AG04450 (cell line): ENCODE measurements at regions not wholly inside any gene's neighbourhood (a gene's known extent, or its start where the extent isn't known, plus 50 kb on each side); places are given as distances from the start of the nearest gene placed in this dataset.

Source experiments
- CTCF ChIA-PET: fragments of 300-600, 350-600 bp; formaldehyde crosslinking; extraction: SDS; loops from one replicate; lab custom pipeline; 2022; ENCODE audit warnings: antibody characterized with exemption, inconsistent platforms; lab: Charles Lee
- POLR2A ChIA-PET: fragments of 350-600 bp; formaldehyde crosslinking; extraction: SDS; loops from one replicate; lab custom pipeline; 2021; ENCODE audit warnings: antibody characterized with exemption, inconsistent platforms; lab: Yijun Ruan, JAX
- DNase-seq: peaks from one replicate; pipeline ENCODE4 v3.0.0-alpha.2; 2011; ENCODE audit warnings: low read depth, low spot score
- H3K27ac ChIP-seq: one replicate; pipeline ENCODE4 v1.5.1; 2012; ENCODE audit warnings: low read depth, low read length, control low read depth
- H3K27me3 ChIP-seq: one replicate; pipeline ENCODE4 v1.6.0; 2012; ENCODE audit warnings: low read length; ENCODE audit not compliant: control insufficient read depth, insufficient read depth
- H3K4me3 ChIP-seq: 2 replicates; pipeline ENCODE4 v1.5.1; 2011; ENCODE audit warnings: mild to moderate bottlenecking, low read depth, low read length, control low read depth
- H3K9me3 ChIP-seq: 2 replicates; pipeline ENCODE4 v1.5.1; 2012; ENCODE audit warnings: low read length; ENCODE audit not compliant: control insufficient read depth, insufficient read depth
- TF ChIP-seq, protein P1 (sequence below): IDR thresholded peaks from 2 replicates; pipeline ENCODE4 v1.5.1; 2011; ENCODE audit warnings: low read depth, low read length, control low read depth, inconsistent platforms

DNA sequence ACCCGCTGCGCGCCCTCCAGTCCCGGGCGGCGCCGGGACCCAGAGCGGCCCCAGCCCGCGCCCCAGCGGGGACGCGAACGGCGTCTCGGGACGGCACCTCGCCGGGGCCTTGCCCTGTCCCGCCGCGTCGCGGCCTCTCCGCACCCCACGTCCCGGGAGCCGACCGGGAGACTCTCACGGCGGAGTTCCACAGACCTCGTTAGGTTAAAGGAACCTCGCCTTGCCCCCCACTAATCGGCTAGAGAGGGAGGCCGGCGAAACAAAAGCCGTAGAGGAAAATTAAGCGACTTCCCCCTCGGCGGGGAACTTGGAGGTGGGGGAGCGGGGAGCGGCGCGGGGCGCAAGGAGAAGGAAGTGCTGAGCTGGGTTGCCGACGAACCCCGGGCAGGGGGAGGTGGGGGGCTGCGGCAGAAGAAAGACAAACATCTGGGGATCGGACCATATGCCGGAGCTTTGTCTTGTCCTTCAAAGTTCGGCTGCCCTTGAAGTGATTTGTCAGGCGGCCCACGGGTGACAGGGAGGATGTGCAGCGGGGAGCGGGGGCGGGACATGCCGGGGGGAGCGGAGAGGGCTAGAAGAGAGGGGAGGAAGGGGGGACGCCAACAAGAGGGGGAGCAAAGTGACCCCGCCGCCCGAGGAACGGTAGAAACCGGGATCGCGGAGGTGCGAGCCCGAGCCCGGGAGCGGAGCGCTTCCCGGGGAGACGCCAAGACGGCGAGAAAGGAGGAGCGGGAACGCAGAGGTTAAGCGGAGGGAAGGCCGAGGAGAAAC, 120.0 kb upstream of the RRP15 start:
- TF ChIP-seq, protein P1, sequence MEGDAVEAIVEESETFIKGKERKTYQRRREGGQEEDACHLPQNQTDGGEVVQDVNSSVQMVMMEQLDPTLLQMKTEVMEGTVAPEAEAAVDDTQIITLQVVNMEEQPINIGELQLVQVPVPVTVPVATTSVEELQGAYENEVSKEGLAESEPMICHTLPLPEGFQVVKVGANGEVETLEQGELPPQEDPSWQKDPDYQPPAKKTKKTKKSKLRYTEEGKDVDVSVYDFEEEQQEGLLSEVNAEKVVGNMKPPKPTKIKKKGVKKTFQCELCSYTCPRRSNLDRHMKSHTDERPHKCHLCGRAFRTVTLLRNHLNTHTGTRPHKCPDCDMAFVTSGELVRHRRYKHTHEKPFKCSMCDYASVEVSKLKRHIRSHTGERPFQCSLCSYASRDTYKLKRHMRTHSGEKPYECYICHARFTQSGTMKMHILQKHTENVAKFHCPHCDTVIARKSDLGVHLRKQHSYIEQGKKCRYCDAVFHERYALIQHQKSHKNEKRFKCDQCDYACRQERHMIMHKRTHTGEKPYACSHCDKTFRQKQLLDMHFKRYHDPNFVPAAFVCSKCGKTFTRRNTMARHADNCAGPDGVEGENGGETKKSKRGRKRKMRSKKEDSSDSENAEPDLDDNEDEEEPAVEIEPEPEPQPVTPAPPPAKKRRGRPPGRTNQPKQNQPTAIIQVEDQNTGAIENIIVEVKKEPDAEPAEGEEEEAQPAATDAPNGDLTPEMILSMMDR = no peak
- Histone ChIP-seq H3K27ac (no peak overlapping the region), H3K9me3 (no peaks in the 10 kb centered on the region; the same call in 1 of the 2 replicates), H3K4me3 (peak overlapping the region; percentile 51), H3K27me3 (peaks cover 50% of the 10 kb centered on the region)
- CTCF ChIA-PET = no interaction called here
- no peak for DNase-seq
- POLR2A ChIA-PET = no interaction called here

DNA sequence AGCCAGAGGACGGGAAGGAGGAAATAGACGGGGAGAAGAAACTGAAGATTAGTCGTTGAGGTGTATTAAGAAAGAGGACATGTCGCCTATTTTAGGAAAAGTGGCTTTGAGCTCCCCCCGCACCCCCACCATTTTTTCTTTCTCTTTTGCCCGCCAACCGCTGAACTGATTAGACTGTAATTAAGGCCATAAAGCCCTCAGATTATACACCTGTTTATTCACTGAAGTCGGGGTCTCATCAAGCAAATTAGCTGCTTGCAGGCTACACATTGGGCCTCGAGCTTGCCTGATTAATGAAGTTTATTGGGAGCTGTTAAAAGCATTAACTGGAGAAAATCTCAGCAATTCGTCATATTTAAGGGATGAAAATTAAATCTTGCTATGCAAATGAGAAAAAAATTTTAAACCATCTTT, 119.4 kb upstream of the RRP15 start:
- H3K27ac ChIP-seq = no peak overlapping the region
- H3K27me3 ChIP-seq = peaks cover 47% of the 10 kb centered on the region
- H3K4me3 ChIP-seq = peak overlapping the region; percentile 51
- TF ChIP-seq, protein P1 = no peak
- POLR2A ChIA-PET = no interaction called here
- DNase-seq = no peak
- H3K9me3 ChIP-seq = no peaks in the 10 kb centered on the region; the same call in 1 of the 2 replicates
- CTCF ChIA-PET = no interaction called here

DNA sequence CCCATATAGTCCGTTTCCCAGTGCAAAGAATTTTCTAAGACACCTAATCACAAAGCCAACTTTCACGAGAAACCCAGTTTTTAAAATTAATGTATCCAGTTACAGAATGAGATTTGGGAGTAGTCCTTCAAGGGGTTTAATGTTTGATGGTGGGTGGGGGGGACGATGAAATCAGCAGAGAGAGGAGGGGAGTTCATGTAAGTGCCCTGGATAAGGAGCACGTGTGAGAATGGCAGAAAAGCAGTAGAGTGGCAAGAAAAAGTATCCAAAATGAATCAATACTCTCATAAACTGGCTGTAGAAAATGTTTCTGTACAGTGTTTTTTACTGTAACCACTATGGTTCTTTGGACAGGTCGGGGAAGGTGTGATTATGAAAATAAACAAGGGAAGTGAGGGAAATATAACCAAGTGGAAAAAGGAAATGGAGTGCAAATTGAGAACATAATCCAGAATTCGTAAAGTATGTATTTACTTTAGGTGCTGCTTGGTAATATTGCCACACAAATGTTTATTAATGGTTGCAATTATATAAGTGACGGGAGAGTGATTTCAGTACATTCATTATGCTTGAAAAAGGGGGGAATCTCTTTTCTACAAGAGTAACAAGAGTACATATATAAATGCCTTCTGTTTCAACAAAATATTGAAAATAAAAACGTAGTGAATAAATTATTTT, 118.7 kb upstream of the RRP15 start:
- ChIA-PET POLR2A (no interaction called here), CTCF (no interaction called here)
- TF ChIP-seq, protein P1 = no peak
- Histone ChIP-seq H3K4me3 (no peak overlapping the region), H3K9me3 (no peaks in the 10 kb centered on the region; the same call in 1 of the 2 replicates), H3K27me3 (peaks cover 47% of the 10 kb centered on the region), H3K27ac (no peak overlapping the region)
- no peak for DNase-seq

DNA sequence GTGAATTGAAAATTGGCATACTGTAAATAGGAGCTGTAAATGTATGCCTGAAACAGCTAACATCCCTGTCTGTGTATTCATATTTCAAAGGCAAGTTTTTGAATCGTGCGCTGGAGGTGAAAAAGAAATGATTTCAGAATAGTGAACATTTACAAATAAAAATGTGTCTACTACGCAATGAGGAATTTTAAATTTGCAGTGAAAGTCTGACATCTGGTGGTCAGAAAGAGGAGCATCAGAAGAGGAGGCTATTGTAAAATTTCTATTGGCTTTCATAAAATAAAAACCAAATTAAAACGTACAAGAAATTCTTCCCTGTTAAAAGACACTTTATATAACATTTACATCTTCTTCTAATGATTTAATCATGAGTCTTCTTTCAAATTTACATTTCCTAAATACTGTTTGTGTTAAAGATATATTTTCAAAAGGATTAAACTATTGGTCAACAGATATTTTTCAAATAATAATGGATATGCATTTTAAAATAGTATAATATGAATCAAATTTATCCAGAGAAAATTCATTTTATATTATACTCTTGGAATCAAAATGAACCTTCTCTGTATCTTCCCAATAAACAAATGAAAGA, 113.7 kb upstream of the RRP15 start:
- H3K9me3 ChIP-seq = no peaks in the 10 kb centered on the region
- DNase-seq = peak; percentile 2
- H3K27me3 ChIP-seq = peaks cover 14% of the 10 kb centered on the region
- POLR2A ChIA-PET = no interaction called here
- TF ChIP-seq, protein P1 = peak; percentile 85
- H3K27ac ChIP-seq = no peak overlapping the region
- CTCF ChIA-PET = interaction anchor here (0.6 to 1.1 kb wide), 11 partner anchors 9 to 1475 kb away, joined by 3 to 9 read pairs (median 3); no protein-coding TSS in a partner anchor
- no peak overlapping the region for H3K4me3 ChIP-seq
